Lower lobe of right lung (tissue), 2 donors: ENCODE measurements at regions not wholly inside any gene's neighbourhood (a gene's known extent, or its start where the extent isn't known, plus 50 kb on each side); places are given as distances from the start of the nearest gene placed in this dataset.

Source experiments
- ATAC-seq, 2 donors: fragments of 200-7000 bp; cut with Tn5 transposase; one replicate each; pipeline ENCODE4 v1.9.1; 2020 to 2022; ENCODE audit warnings: mild to moderate bottlenecking in 2 of 2, moderate library complexity in 2 of 2
- DNase-seq: peaks from one replicate; pipeline ENCODE4 v3.0.0-alpha.2; 2020
- H3K27ac ChIP-seq: fragments of 200-600 bp; one replicate; pipeline ENCODE4 v1.8.0; 2022
- H3K27me3 ChIP-seq: fragments of 200-600 bp; one replicate; pipeline ENCODE4 v1.8.0; 2022; ENCODE audit warnings: low read depth
- H3K36me3 ChIP-seq: fragments of 200-600 bp; one replicate; pipeline ENCODE4 v1.8.0; 2022; ENCODE audit warnings: mild to moderate bottlenecking
- H3K4me1 ChIP-seq: fragments of 200-600 bp; one replicate; pipeline ENCODE4 v1.8.0; 2022
- H3K4me3 ChIP-seq: fragments of 200-600 bp; one replicate; pipeline ENCODE4 v1.8.0; 2022; ENCODE audit warnings: mild to moderate bottlenecking
- H3K9me3 ChIP-seq: fragments of 200-600 bp; one replicate; pipeline ENCODE4 v1.8.0; 2022
- CTCF ChIP-seq: fragments of 200-600 bp; IDR thresholded peaks from one replicate; pipeline ENCODE4 v1.8.0; 2022; ENCODE audit warnings: antibody characterized with exemption, mild to moderate bottlenecking
- intact Hi-C: fragments of 100-400 bp; cut with DNase I; formaldehyde crosslinking; loops from one replicate; pipeline ENCODE4 v1.11.0; 2022
- donor health status: DM: no; HTN: yes; CAD: no; lungs with severe emphysema.

GRCh38 chr16:62950351-62950750 lies 914.1 kb upstream of the CDH8 start:
- Histone ChIP-seq H3K9me3 (no peaks in the 10 kb centered on the region), H3K27me3 (no peaks in the 10 kb centered on the region), H3K27ac (no peak overlapping the region), H3K4me1 (no peaks in the 10 kb centered on the region), H3K36me3 (no peaks in the 10 kb centered on the region), H3K4me3 (no peak overlapping the region)
- TF ChIP-seq CTCF = no peak
- ATAC-seq (no peak), DNase-seq (no peak)
- intact Hi-C loops = no loop called here

- Histone ChIP-seq H3K27ac (no peak overlapping the region), H3K4me1 (no peaks in the 10 kb centered on the region), H3K4me3 (no peak overlapping the region), H3K36me3 (no peaks in the 10 kb centered on the region), H3K9me3 (no peaks in the 10 kb centered on the region), H3K27me3 (no peaks in the 10 kb centered on the region)
- ATAC-seq (no peak), DNase-seq (no peak)
- TF ChIP-seq CTCF = no peak
- intact Hi-C loops = no loop called here
Measured at GRCh38 chr16:62940569-62940968, 904.3 kb upstream of the CDH8 start.

- no peak overlapping the region for H3K4me3 ChIP-seq
- no peak for DNase-seq
- H3K4me1 ChIP-seq = no peaks in the 10 kb centered on the region
- intact Hi-C loops = no loop called here
- H3K27me3 ChIP-seq = no peaks in the 10 kb centered on the region
- no peak overlapping the region for H3K27ac ChIP-seq
- ATAC-seq = no peak
- H3K9me3 ChIP-seq = no peaks in the 10 kb centered on the region
- no peaks in the 10 kb centered on the region for H3K36me3 ChIP-seq
- TF ChIP-seq CTCF = no peak
Measured at GRCh38 chr16:62939687-62940086, 903.4 kb upstream of the CDH8 start.

GRCh38 chr16:62933929-62934328 lies 897.7 kb upstream of the CDH8 start:
- no peak overlapping the region for H3K27ac ChIP-seq
- no peaks in the 10 kb centered on the region for H3K4me1 ChIP-seq
- no peak overlapping the region for H3K4me3 ChIP-seq
- intact Hi-C loops = no loop called here
- ATAC-seq = no peak
- no peak for DNase-seq
- no peaks in the 10 kb centered on the region for H3K9me3 ChIP-seq
- TF ChIP-seq CTCF = no peak
- no peaks in the 10 kb centered on the region for H3K36me3 ChIP-seq
- no peaks in the 10 kb centered on the region for H3K27me3 ChIP-seq

- no peak for TF ChIP-seq CTCF
- no peaks in the 10 kb centered on the region for H3K9me3 ChIP-seq
- H3K27ac ChIP-seq = no peak overlapping the region
- DNase-seq (no peak), ATAC-seq (no peak)
- H3K27me3 ChIP-seq = no peaks in the 10 kb centered on the region
- no peaks in the 10 kb centered on the region for H3K36me3 ChIP-seq
- H3K4me1 ChIP-seq = no peaks in the 10 kb centered on the region
- no peak overlapping the region for H3K4me3 ChIP-seq
- intact Hi-C loops = no loop called here
Measured at GRCh38 chr16:62929593-62929992, 893.4 kb upstream of the CDH8 start.

GRCh38 chr16:62927122-62927521 lies 890.9 kb upstream of the CDH8 start:
- no peak for ATAC-seq
- no peak for DNase-seq
- Histone ChIP-seq H3K9me3 (no peaks in the 10 kb centered on the region), H3K27ac (no peak overlapping the region), H3K36me3 (no peaks in the 10 kb centered on the region), H3K4me3 (no peak overlapping the region), H3K4me1 (no peaks in the 10 kb centered on the region), H3K27me3 (no peaks in the 10 kb centered on the region)
- intact Hi-C loops = no loop called here
- TF ChIP-seq CTCF = no peak
